Astrocyte (in vitro differentiated cells and primary cell): ENCODE measurements at regions not wholly inside any gene's neighbourhood (a gene's known extent, or its start where the extent isn't known, plus 50 kb on each side); places are given as distances from the start of the nearest gene placed in this dataset.

Experiments
- CTCF ChIP-seq: IDR thresholded peaks from 2 replicates; pipeline ENCODE4 v1.5.1; 2011; ENCODE audit warnings: low read depth, mild to moderate bottlenecking, inconsistent platforms, low read length, moderate library complexity; ENCODE audit not compliant: insufficient read depth
- EZH2 ChIP-seq: IDR thresholded peaks from 2 replicates; pipeline ENCODE4 v1.6.1; 2012; ENCODE audit warnings: mild to moderate bottlenecking, low read length, inconsistent platforms; ENCODE audit not compliant: insufficient read depth

GRCh38 chr2:13522917-13523821 is 806.4 kb downstream of the TRIB2 start:
- TF ChIP-seq CTCF (no peak), EZH2 (no peak)
